MCF 10A (cell line): ENCODE measurements at regions not wholly inside any gene's neighbourhood (a gene's known extent, or its start where the extent isn't known, plus 50 kb on each side); places are given as distances from the start of the nearest gene placed in this dataset.
"Not testable (repeated sequence)": the region's sequence is repeated elsewhere in the genome, so short reads cannot be mapped to it uniquely, and the experiment has no call there.

Experiments used
- BruUV-seq: library from RNA; stranded (reverse); fragments of 400-500 nt; replicated peaks from 2 replicates; lab custom pipeline; 2021; lab: Mats Ljungman, UMichigan
- CTCF ChIA-PET: fragments of 300-600 bp; sonication (Branson Sonifier 250); formaldehyde crosslinking; extraction: SDS; loops from one replicate; lab custom pipeline; 2021; ENCODE audit warnings: antibody characterized with exemption, inconsistent platforms; lab: Yijun Ruan, JAX
- POLR2A ChIA-PET: fragments of 300-600, 350-650 bp; sonication (Branson Sonifier 250); formaldehyde crosslinking; extraction: SDS; loops from one replicate; lab custom pipeline; 2020; ENCODE audit warnings: antibody characterized with exemption, inconsistent platforms; lab: Yijun Ruan, JAX
- DNase-seq: peaks from one replicate; pipeline ENCODE4 v3.0.0-alpha.2; 2018; ENCODE audit not compliant: unreplicated experiment
- H3K27ac Mint-ChIP-seq: one replicate; pipeline ENCODE4 v1.8.0; 2022; ENCODE audit warnings: mild to moderate bottlenecking, low read depth, mixed read lengths; ENCODE audit not compliant: unreplicated experiment
- H3K27me3 Mint-ChIP-seq: one replicate; pipeline ENCODE4 v1.8.0; 2022; ENCODE audit warnings: mixed read lengths; ENCODE audit not compliant: insufficient read depth, unreplicated experiment
- H3K36me3 Mint-ChIP-seq: one replicate; pipeline ENCODE4 v1.8.0; 2022; ENCODE audit warnings: mild to moderate bottlenecking, moderate library complexity, mixed read lengths; ENCODE audit not compliant: insufficient read depth, unreplicated experiment
- H3K4me1 Mint-ChIP-seq: one replicate; pipeline ENCODE4 v1.8.0; 2022; ENCODE audit warnings: mixed read lengths; ENCODE audit not compliant: insufficient read depth, unreplicated experiment
- H3K4me3 Mint-ChIP-seq: one replicate; pipeline ENCODE4 v1.8.0; 2022; ENCODE audit warnings: mild to moderate bottlenecking, moderate library complexity, mixed read lengths; ENCODE audit not compliant: unreplicated experiment
- H3K9me3 Mint-ChIP-seq: one replicate; pipeline ENCODE4 v1.8.0; 2022; ENCODE audit warnings: mixed read lengths; ENCODE audit not compliant: unreplicated experiment
- intact Hi-C: fragments of 100-400 bp; cut with micrococcal nuclease; formaldehyde crosslinking; loops from 2 replicates; pipeline ENCODE4 v1.14.1; 2022
- TF ChIP-seq, protein P1 (sequence below): fragments of 200-600 bp; IDR thresholded peaks from one replicate; pipeline ENCODE4 v1.8.0; 2022; ENCODE audit warnings: antibody characterized with exemption, mild to moderate bottlenecking; ENCODE audit not compliant: unreplicated experiment

DNA sequence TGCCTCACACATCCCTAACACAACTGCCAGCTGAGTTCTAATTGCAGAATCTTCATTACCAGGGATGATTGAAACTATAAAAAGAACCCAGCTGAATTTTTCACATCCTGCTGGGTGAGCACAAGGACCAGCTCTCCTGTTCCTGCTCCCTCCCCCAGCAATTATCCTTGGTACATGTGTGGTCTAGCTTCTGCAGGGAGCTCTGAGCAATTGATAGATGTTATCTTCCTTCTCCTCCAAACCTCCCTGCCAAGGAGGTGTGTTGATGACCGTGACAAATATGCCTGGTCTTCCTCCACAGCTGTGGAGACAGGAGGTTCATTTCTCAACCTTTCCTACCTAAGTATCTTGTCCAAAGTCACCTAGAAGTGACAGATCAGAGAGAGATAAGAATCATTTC, 65.3 kb upstream of the MAN1A2 start:
- intact Hi-C loops, result no loop called here
- POLR2A ChIA-PET, result interaction anchor here (1.1 kb wide), 1 partner anchor 233 kb away, joined by 3 read pairs; no protein-coding TSS in a partner anchor

GRCh38 chr1:117300183-117300582, 67.1 kb upstream of the MAN1A2 start:
- H3K36me3 Mint-ChIP-seq, POLR2A ChIA-PET, H3K27me3 Mint-ChIP-seq, H3K9me3 Mint-ChIP-seq, DNase-seq, H3K4me3 Mint-ChIP-seq, BruUV-seq, CTCF ChIA-PET, H3K4me1 Mint-ChIP-seq, H3K27ac Mint-ChIP-seq, intact Hi-C loops: not testable (repeated sequence)

More for the DNA sequence above, 65.3 kb upstream of the MAN1A2 start:
- DNase-seq, result no peak
- no peaks in the 10 kb centered on the region for H3K4me1 Mint-ChIP-seq
- TF ChIP-seq, protein P1, sequence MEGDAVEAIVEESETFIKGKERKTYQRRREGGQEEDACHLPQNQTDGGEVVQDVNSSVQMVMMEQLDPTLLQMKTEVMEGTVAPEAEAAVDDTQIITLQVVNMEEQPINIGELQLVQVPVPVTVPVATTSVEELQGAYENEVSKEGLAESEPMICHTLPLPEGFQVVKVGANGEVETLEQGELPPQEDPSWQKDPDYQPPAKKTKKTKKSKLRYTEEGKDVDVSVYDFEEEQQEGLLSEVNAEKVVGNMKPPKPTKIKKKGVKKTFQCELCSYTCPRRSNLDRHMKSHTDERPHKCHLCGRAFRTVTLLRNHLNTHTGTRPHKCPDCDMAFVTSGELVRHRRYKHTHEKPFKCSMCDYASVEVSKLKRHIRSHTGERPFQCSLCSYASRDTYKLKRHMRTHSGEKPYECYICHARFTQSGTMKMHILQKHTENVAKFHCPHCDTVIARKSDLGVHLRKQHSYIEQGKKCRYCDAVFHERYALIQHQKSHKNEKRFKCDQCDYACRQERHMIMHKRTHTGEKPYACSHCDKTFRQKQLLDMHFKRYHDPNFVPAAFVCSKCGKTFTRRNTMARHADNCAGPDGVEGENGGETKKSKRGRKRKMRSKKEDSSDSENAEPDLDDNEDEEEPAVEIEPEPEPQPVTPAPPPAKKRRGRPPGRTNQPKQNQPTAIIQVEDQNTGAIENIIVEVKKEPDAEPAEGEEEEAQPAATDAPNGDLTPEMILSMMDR, result no peak
- BruUV-seq, result no TSS peak
- H3K27ac Mint-ChIP-seq, result no peak overlapping the region
- no peaks in the 10 kb centered on the region for H3K36me3 Mint-ChIP-seq
- no peaks in the 10 kb centered on the region for H3K9me3 Mint-ChIP-seq
- no peak overlapping the region for H3K4me3 Mint-ChIP-seq
- no peaks in the 10 kb centered on the region for H3K27me3 Mint-ChIP-seq
- CTCF ChIA-PET, result interaction anchor here (1.5 kb wide), 1 partner anchor 15 kb away, joined by 3 read pairs; no protein-coding TSS in a partner anchor

GRCh38 chr1:117295001-117295400, 72.2 kb upstream of the MAN1A2 start:
- intact Hi-C loops, result no loop called here
- Mint-ChIP-seq H3K27me3 (no peaks in the 10 kb centered on the region), H3K27ac (no peak overlapping the region), H3K36me3 (no peaks in the 10 kb centered on the region), H3K4me1 (peaks cover 4% of the 10 kb centered on the region), H3K9me3 (no peaks in the 10 kb centered on the region), H3K4me3 (no peak overlapping the region)
- POLR2A ChIA-PET, result no interaction called here
- TF ChIP-seq, protein P1, result no peak
- no TSS peak for BruUV-seq
- no peak for DNase-seq
- CTCF ChIA-PET, result interaction anchor here (0.7 to 1.1 kb wide), 3 partner anchors 10 to 1044 kb away, joined by 3 to 4 read pairs (median 4); no protein-coding TSS in a partner anchor

GRCh38 chr1:117290890-117291289, 76.4 kb upstream of the MAN1A2 start:
- ChIA-PET CTCF (interaction anchor here (0.6 to 1.3 kb wide), 7 partner anchors 10 to 467 kb away, joined by 3 to 6 read pairs (median 4); no protein-coding TSS in a partner anchor), POLR2A (interaction anchor here (0.8 to 2.3 kb wide), 4 partner anchors 16 to 231 kb away, joined by 3 to 13 read pairs (median 5); partner anchors contain the start of genes MAN1A2, TTF2 and VTCN1)
- Mint-ChIP-seq H3K27me3 (no peaks in the 10 kb centered on the region), H3K9me3 (no peaks in the 10 kb centered on the region), H3K36me3 (no peaks in the 10 kb centered on the region), H3K4me1 (peaks cover 4% of the 10 kb centered on the region), H3K4me3 (no peak overlapping the region), H3K27ac (no peak overlapping the region)
- intact Hi-C loops, result no loop called here
- TF ChIP-seq, protein P1, result no peak
- BruUV-seq, result no TSS peak
- DNase-seq, result peak; percentile 52
